ENCODE measurements at regions not wholly inside any gene's neighbourhood (a gene's known extent, or its start where the extent isn't known, plus 50 kb on each side); places are given as distances from the start of the nearest gene placed in this dataset.

GRCh38 chr16:85441890-85442670 lies 171.0 kb upstream of the GSE1 start:
- Histone ChIP-seq H2AK5ac (ENCODE audit: insufficient read length, low read length) (no peak overlapping the region), H4K20me1 (ENCODE audit: control insufficient read depth, insufficient read depth, insufficient read length) (peaks cover 6% of the 10 kb centered on the region), H3K27ac (ENCODE audit: insufficient read length, low read depth, low read length) (no peak overlapping the region), H3K56ac (ENCODE audit: insufficient read length, low read depth, low read length) (no peak overlapping the region), H2BK120ac (ENCODE audit: low read depth, low read length, poor library complexity, severe bottlenecking) (no peak overlapping the region), H3K27me3 (ENCODE audit: insufficient read depth, low read length) (no peaks in the 10 kb centered on the region), H2AFZ (ENCODE audit: low read length) (no peak overlapping the region), H3K18ac (ENCODE audit: insufficient read length, low read depth, low read length) (no peak overlapping the region), H3K9me3 (ENCODE audit: control insufficient read depth, low read depth, low read length) (no peaks in the 10 kb centered on the region), H4K91ac (ENCODE audit: insufficient read length, low read depth, low read length) (no peak overlapping the region), H2BK5ac (ENCODE audit: insufficient read length, low read length) (no peak overlapping the region), H2BK20ac (ENCODE audit: low read depth, low read length, poor library complexity, severe bottlenecking) (no peak overlapping the region), H4K8ac (replicated peaks; ENCODE audit: insufficient read length, low read depth, low read length) (no peak overlapping the region), H3K23ac (ENCODE audit: insufficient read length, low read depth, low read length) (no peak overlapping the region), H3K4me2 (ENCODE audit: insufficient read depth, insufficient read length, low read length) (no peak overlapping the region), H3K23me2 (ENCODE audit: insufficient read length, low read depth, low read length, poor library complexity, severe bottlenecking) (peaks cover 3% of the 10 kb centered on the region), H3K4me1 (ENCODE audit: insufficient read depth, low read length) (peaks cover 9% of the 10 kb centered on the region), H4K5ac (ENCODE audit: insufficient read length, low read depth, low read length) (no peak overlapping the region), H3K4ac (ENCODE audit: low read depth, low read length) (no peak overlapping the region), H3K14ac (ENCODE audit: insufficient read depth, low read length) (no peak overlapping the region), H3T11ph (ENCODE audit: low read length) (no peak overlapping the region), H3K79me2 (ENCODE audit: insufficient read depth, low read length) (no peaks in the 10 kb centered on the region), H2BK12ac (ENCODE audit: insufficient read length, low read depth, low read length) (no peak overlapping the region), H3K79me1 (ENCODE audit: insufficient read depth, low read depth, low read length, poor library complexity, severe bottlenecking) (no peaks in the 10 kb centered on the region), H3K9ac (ENCODE audit: extremely low read depth, insufficient read length, low read length) (no peak overlapping the region), H2BK15ac (ENCODE audit: low read depth, low read length) (no peak overlapping the region)
- H3K9me3 Mint-ChIP-seq, result no peaks in the 10 kb centered on the region
- peaks cover 20% of the 10 kb centered on the region for H3K27me3 Mint-ChIP-seq (ENCODE audit: low read depth)
- H3K4me1 Mint-ChIP-seq, result peaks cover 35 to 52% of the 10 kb centered on the region in 2 experiments
- H3K4me3 Mint-ChIP-seq, result no peak overlapping the region
- H3K36me3 Mint-ChIP-seq (ENCODE audit: insufficient read depth in 1 of 3, low read depth in 3 of 3), result no peaks in the 10 kb centered on the region; a peak in 2 of 7 replicates
- WGBS (ENCODE audit: extremely low coverage, insufficient read length, low lambda C conversion rate), result no CpG with 5 or more reads among the region's 12 CpGs
- DNase-seq, result no peak
- no peak overlapping the region for H3K27ac Mint-ChIP-seq
- no peak for TF ChIP-seq CTCF (conservative IDR thresholded peaks at IDR 0.05)

All from H9 (cell line).